BJ (cell line): ENCODE measurements at regions not wholly inside any gene's neighbourhood (a gene's known extent, or its start where the extent isn't known, plus 50 kb on each side); places are given as distances from the start of the nearest gene placed in this dataset.

Source experiments
- CTCF ChIA-PET: fragments of 350-600 bp; formaldehyde crosslinking; extraction: SDS; loops from one replicate; lab custom pipeline; 2021; ENCODE audit warnings: antibody characterized with exemption, inconsistent platforms; lab: Yijun Ruan, JAX
- POLR2A ChIA-PET: fragments of 300-600 bp; sonication (Branson Sonifier 250); formaldehyde crosslinking; extraction: SDS; loops from one replicate; lab custom pipeline; 2021; ENCODE audit warnings: antibody characterized with exemption; lab: Charles Lee
- DNase-seq: peaks from one replicate; pipeline ENCODE4 v3.0.0-alpha.2; 2011; ENCODE audit warnings: low read depth
- H3K27me3 ChIP-seq: 2 replicates; pipeline ENCODE4 v1.6.0; 2011; ENCODE audit warnings: low read length; ENCODE audit not compliant: control insufficient read depth, insufficient read depth
- H3K36me3 ChIP-seq: 2 replicates; pipeline ENCODE4 v1.5.1; 2011; ENCODE audit warnings: low read length; ENCODE audit not compliant: control insufficient read depth, insufficient read depth
- H3K4me3 ChIP-seq: 2 replicates; pipeline ENCODE4 v1.5.1; 2011; ENCODE audit warnings: low read depth, mild to moderate bottlenecking, control low read depth, low read length
- TF ChIP-seq, protein P1 (sequence below): IDR thresholded peaks from 2 replicates; pipeline ENCODE4 v1.5.1; 2011; ENCODE audit warnings: low read depth, mild to moderate bottlenecking, control low read depth, inconsistent platforms, low read length, moderate library complexity; ENCODE audit not compliant: insufficient read depth

DNA sequence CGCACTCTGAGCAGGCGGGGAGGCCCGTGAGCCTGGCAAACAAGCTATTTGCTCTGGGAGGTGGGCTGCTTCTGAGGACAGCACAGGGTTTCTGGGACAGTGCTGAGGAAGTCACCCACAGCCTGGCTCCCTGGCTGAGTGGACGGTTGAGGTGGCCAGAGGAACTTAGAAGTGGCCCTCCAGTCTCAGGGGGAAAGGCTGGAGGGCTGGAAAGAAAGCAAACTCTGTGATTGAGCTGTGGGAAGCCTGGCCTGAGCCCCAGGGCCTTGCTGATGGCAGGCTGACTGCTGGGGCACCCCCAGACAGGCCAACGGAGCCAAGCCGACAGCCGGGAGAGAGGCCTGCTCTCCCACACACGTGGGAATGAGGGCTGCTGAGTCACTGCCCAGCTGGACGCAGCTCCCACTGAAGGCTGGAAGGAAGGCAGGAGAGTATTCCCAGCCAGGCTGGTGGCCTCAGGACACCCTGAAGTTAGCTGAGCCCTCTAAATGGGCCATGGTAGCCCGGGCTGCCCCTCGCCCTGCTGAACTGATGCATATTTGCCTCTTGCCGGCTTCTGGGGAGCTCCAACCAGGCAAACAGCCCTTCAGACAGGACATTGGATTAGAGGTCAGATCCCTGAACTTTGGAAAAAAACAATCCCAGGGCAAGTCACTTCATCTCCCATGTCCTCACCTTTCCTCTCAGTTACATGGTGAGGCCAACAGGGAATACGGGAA is 98.0 kb upstream of the TLE3 start:
- CTCF ChIA-PET: interaction anchor here (0.9 to 1.2 kb wide), 3 partner anchors 15 to 271 kb away, joined by 3 read pairs; no protein-coding TSS in a partner anchor
- Histone ChIP-seq H3K36me3 (no peaks in the 10 kb centered on the region), H3K4me3 (no peak overlapping the region), H3K27me3 (peaks cover 8% of the 10 kb centered on the region)
- TF ChIP-seq, protein P1, sequence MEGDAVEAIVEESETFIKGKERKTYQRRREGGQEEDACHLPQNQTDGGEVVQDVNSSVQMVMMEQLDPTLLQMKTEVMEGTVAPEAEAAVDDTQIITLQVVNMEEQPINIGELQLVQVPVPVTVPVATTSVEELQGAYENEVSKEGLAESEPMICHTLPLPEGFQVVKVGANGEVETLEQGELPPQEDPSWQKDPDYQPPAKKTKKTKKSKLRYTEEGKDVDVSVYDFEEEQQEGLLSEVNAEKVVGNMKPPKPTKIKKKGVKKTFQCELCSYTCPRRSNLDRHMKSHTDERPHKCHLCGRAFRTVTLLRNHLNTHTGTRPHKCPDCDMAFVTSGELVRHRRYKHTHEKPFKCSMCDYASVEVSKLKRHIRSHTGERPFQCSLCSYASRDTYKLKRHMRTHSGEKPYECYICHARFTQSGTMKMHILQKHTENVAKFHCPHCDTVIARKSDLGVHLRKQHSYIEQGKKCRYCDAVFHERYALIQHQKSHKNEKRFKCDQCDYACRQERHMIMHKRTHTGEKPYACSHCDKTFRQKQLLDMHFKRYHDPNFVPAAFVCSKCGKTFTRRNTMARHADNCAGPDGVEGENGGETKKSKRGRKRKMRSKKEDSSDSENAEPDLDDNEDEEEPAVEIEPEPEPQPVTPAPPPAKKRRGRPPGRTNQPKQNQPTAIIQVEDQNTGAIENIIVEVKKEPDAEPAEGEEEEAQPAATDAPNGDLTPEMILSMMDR: no peak
- DNase-seq: peak; percentile 44
- POLR2A ChIA-PET: no interaction called here

DNA sequence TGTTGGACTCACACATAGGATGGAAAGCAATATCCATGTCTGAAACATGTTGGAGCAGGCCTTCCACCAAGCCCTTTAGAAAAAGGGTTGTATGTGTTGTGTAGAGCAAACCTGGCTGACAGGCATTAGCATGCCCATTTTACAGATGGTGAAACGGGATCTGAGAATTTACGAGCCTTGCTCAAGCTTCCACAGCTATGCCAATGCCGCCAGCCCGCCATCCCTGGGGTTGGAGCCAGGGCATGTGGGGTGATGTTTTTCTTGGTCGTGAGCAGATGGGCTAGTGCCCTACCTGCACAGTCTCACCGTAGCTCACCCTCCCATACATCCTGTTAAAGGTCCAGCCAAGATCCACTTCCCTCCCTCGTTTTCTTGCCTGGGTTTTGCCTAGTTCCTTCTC is 97.5 kb upstream of the TLE3 start:
- Histone ChIP-seq H3K4me3 (no peak overlapping the region), H3K27me3 (peaks cover 7% of the 10 kb centered on the region), H3K36me3 (no peaks in the 10 kb centered on the region)
- TF ChIP-seq, protein P1: no peak
- CTCF ChIA-PET: interaction anchor here (1.1 kb wide), 1 partner anchor 272 kb away, joined by 3 read pairs; no protein-coding TSS in a partner anchor
- POLR2A ChIA-PET: no interaction called here
- DNase-seq: no peak

GRCh38 chr15:70194266-70194665 is 96.5 kb upstream of the TLE3 start:
- POLR2A ChIA-PET: no interaction called here
- CTCF ChIA-PET: no interaction called here

GRCh38 chr15:70193734-70194133 is 96.0 kb upstream of the TLE3 start:
- no peak for DNase-seq
- POLR2A ChIA-PET: no interaction called here
- CTCF ChIA-PET: no interaction called here
- peaks cover 7% of the 10 kb centered on the region for H3K27me3 ChIP-seq
- H3K36me3 ChIP-seq: no peaks in the 10 kb centered on the region
- TF ChIP-seq, protein P1: no peak
- no peak overlapping the region for H3K4me3 ChIP-seq

More at GRCh38 chr15:70194266-70194665, 96.5 kb upstream of the TLE3 start:
- TF ChIP-seq, protein P1: no peak
- DNase-seq: no peak
- Histone ChIP-seq H3K4me3 (no peak overlapping the region), H3K27me3 (peaks cover 7% of the 10 kb centered on the region), H3K36me3 (no peaks in the 10 kb centered on the region)

DNA sequence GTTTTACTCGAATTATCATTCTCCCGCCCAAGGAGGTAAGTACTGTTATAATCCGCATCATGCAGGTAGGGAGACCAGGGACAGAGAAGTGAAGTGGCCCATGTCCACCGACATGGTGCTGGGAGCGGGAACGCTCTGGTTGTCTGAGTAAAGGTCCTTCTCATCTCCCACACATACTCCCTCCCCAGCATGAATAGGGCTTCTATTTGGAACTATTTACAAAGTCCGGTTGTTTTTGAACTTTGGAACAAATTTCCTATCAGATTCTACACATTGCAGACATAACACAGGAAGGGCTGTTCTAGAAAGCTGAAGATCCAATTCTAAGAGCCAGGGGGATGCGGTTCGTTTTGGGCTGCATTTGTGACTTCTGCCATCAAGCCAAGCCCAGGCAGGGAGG is 94.8 kb upstream of the TLE3 start:
- peaks cover 6% of the 10 kb centered on the region for H3K27me3 ChIP-seq
- TF ChIP-seq, protein P1: no peak
- CTCF ChIA-PET: no interaction called here

More for the DNA sequence above, 94.8 kb upstream of the TLE3 start:
- DNase-seq: no peak
- no peaks in the 10 kb centered on the region for H3K36me3 ChIP-seq
- no peak overlapping the region for H3K4me3 ChIP-seq
- POLR2A ChIA-PET: no interaction called here
